ENCODE measurements at regions not wholly inside any gene's neighbourhood (a gene's known extent, or its start where the extent isn't known, plus 50 kb on each side); places are given as distances from the start of the nearest gene placed in this dataset.

DNA sequence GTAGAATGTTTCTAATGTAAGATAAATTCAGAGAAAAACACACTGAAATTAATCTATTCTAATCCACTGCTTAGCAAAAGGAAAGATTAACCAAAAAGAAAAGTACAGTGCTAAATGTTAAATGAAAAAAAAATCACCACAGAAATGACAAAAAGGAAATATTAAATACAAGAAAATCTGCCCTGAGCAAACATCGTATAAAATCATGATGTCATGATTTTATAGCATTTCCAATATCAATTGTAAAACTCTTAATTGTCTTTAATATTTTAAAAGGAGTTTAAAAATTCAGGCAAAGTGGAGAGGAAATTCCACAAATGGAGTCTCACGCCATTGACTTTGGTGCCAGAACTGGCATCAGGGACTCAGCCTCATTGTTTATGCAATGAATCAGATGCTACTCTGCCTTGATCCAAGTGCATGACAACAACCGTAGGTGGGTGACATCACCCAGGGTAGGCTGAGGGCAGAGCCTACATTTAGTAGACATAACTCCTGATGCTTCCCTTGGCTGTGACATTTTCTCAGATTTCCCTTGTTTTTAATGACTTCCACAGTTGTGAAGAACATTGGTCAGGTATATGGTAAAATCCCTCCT is 696.8 kb downstream of the SEMA5A start:
- peak; percentile 80 for DNase-seq (ENCODE audit: low spot score)

DNA sequence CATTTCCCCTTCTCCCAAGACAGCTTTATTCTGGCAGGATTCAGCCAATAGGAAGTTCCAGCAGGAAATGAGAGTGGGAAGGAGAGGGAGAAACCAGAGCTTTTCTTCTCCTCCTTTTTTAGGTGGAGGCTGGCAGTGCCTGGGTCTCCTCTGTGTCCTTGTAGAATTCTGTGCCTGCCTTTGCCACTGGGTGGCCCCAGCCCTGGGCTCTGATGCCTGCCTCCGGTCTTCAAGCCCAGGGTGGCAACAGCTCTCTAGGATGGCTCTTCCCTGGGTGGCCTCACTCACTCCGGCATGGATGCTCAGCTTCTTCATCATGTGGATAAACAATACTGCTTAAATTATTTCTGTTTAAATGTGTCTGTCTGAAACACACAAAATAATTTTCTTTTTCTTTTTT is 694.8 kb downstream of the SEMA5A start:
- no peak for DNase-seq (ENCODE audit: low spot score)

DNA sequence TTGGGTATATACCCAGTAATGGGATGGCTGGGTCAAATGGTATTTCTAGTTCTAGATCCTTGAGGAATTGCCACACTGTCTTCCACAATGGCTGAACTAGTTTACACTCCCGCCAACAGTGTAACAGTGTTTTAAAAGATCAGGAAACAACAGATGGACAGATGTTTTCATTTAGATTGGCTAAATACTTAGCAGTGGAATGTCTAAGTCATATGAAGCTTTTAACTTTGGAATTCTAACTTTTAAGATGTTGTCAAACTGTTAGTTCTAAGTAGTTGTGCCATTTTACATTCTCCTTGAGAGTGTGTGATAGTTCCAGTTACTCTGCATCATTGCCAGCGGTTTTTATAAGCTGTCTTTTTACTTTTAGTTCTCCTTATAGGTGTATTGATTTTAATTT is 688.8 kb downstream of the SEMA5A start:
- DNase-seq (ENCODE audit: low spot score): no peak

DNA sequence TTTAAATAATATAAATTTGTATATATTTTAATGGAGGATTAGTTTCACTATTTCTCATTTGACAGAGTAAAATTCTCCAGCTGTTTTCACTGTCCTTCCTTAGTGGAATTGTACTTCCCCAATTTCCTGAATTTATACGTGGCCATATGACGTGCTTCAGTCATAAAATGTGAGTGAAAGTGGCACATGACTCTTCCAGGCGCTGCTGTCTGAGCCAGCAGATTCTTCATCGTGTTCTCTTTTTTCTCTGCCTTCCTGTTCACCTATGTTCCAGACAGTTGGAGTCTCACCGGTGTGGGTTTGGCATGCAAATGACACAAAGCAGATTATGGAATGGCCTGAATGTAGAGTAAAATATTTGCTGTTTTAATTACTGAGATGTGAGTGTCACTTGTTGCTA is 684.1 kb downstream of the SEMA5A start:
- no peak for DNase-seq (ENCODE audit: low spot score)

DNA sequence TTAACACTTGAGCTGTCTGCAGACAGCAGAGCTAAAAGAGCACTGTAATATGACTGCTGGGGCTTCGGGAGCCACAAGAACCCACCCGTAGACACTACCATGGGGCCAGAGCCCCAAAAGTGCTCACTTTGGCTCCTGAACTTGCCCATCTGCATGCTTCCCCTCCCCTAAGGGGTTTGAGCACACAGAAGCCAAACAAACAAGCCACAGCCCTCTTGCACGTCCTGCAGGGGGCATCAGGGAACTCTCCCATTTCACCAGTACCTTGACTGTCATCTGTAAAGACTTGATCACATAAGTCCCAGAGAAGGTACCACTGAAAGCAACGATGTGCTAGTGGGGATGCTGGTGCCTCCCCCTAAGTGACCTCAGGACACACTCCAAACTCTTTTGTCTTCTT is 681.8 kb downstream of the SEMA5A start:
- DNase-seq (ENCODE audit: low spot score): peak; percentile 26

DNA sequence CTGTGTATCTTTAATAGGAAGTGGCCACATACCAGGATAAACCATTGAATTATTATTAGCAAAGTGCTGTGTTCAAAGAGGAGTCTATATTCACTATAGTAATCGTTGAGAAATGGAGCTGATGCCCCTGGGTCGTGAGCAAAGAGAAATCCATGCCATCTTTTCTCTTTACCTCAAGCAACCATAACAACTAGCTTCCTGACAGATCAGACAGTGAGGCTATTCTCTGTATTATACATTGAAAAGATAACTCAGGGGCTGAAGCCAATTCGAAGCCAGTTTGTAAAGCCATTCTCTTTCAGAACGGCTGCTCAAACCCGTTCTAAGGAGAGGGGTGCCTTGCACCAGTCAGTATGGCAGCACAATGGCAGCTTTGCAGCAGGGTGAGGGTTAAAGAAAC is 680.6 kb downstream of the SEMA5A start:
- DNase-seq (ENCODE audit: low spot score): no peak

DNA sequence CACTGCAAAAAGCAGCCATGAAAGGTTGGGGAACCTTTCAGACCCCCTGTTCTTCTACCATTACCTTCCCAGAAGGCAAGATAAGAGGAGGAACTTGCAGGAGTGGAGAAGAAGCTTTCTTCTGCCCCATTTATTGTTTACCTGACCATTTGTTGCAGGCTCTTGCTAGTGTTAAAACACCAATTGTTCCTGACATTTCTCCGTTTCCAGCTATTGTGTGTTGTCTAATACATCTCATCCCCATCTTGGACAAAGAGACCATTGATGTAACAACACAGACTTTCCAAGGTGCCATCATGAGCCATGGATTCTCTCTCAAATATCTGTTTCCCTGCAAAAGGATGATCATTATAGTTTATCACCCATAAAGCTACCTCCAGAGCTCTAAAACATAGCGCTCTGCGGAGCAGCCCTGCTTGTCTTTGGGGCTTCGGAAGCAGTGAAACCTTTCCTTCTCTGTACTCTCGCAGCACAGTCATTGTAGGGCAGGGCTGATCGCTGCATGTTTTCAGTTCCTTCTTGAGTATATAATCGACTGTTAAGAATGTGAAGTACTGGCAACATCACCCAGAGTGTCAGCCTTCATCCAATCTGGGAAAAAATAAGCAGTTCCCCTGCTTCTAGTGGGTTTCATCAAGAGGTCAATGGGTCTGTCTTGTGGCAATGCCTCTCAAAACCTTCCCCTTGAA is 680.0 kb downstream of the SEMA5A start:
- DNase-seq (ENCODE audit: low spot score): no peak

DNA sequence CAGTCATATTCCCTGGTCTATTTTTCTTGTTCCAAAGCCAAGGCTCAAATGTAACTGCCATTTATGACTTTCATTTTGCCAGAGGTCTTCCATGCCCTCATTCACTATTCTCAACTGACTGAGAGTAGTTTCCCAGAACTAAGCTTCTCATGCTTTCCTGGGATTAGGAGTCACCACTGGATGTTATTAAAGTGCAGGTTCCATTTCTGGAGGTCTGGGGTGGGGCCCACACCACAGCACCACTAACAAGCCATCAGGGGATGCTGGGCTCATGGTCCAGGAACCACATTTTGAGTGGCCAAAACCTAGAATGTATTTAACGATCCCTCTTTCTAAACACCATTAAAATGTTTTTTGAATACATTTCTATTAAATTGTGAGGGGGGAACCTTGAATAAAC is 677.6 kb downstream of the SEMA5A start:
- DNase-seq (ENCODE audit: low spot score): no peak

DNA sequence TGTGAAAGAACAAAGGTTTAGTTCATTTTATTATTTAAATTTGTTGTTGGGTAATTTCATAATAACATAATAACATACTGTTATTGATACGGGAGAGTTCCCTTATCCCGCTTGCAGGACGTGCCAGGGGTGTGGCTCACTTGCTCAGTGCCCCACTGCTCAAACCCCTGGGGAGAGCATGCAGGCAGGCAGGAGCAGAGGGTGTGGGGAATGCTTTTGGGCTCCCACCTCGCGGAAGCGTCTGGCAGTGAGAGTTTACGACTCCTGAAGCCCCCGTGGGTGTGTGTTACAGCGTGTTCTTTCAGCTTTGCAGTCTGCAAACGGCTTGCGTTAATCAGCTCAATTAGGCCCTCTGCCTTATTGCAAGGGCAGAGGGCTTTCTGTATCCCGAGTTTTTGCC is 675.9 kb downstream of the SEMA5A start:
- DNase-seq (ENCODE audit: low spot score): no peak

DNA sequence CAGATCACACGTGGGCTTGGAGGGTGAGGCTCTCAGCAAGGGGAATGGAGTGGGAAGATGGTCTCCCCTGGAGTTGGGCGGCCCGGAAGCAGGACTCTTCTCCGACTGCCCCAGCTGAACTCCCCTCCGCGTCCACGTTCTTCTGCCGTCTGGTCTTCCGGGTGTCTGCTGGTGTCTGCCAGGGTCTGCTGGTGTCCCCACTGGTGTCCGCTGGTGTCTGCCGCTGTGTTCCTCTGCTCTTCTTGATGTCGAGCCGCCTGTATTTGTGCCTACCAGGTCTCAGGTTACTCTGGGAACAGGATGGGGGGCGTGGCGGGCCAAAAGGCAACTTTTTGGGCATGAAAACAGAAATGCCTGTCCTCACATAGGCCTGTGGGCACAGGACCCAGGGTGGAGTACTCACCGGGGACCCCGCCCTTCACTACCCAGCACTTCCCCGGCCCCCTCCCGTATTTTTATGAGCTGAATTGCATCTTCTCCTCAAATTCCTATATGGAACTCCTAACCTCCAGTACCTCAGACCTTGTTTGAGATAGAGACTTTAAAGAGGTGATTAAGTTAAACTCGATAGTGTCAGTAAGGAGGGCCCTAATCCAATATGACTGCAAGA is 675.4 kb downstream of the SEMA5A start:
- no peak for DNase-seq (ENCODE audit: low spot score)

DNA sequence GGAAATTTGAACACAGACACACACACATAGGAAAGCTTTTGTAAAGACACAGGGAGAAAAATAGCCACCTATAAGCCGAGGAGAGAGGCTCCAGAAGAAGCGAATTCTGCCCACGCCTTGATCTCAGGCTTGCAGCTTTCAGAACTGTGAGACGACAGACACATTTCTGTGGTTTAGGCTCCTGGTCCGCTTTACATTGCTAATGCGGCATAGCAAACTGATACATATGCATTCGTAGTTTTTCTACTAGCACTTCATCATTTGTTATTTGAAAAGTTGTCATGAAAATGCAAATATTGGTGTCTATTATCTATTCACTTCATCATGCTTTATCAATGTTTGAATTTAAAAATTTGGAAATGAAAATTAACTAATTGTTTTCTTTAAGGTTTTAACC is 674.9 kb downstream of the SEMA5A start:
- no peak for DNase-seq (ENCODE audit: low spot score)

DNA sequence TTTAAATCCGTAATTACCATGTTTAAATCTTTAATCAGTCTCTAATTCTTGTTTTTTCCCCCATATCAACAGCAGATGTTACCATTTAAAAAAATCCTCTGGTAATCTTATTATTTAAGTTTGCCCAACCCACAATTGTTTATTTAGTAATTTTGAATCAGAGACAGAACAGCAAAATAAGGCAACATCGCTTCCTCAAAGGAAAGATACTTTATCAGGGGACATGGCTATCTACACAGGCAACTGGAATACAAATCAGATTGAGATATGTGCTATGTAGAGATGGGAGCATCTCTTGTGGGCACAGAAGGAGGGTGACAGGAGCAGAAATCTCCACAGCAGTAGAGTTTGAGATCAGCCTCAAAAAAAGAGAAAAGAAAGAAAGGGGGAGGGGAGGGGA is 674.4 kb downstream of the SEMA5A start:
- DNase-seq (ENCODE audit: low spot score): no peak

DNA sequence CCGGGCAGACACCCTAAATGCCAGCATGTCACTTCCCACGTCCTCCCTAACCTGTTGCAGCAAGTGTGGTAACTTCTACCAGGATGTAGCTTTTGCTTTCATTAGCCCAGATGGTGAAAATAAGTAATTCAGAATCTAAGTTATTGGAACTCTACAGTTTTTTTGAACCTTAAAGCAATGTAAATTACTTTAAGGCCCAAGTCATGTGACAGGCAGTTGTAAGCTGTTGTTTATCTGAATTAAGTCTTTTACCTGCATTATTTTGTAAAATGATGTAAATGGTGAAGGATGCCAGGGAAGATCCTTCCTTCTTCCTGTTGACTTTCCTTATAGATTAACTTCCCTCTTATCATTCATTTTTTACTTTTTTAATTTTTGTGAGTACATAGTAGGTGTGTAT is 670.2 kb downstream of the SEMA5A start:
- no peak for DNase-seq (ENCODE audit: low spot score)

DNA sequence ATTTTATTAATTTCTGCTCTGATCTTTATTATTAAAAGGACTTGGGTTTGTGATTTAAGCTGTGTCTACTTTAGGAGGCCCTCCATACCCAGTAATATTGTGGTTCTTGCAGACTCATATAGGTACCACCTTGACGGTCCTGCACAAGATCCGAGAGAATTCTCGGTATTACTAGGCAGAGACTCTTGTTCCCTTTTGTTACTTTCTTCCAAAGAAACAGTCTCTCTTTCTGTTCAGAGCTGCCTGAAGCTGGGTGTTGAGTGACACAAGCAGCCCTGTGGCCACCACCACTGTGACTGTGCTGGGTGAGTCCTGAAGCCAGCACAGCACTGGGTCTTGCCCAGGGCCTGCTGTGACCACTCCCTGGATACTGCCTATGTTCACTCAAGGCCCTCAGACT is 666.6 kb downstream of the SEMA5A start:
- DNase-seq (ENCODE audit: low spot score): no peak

DNA sequence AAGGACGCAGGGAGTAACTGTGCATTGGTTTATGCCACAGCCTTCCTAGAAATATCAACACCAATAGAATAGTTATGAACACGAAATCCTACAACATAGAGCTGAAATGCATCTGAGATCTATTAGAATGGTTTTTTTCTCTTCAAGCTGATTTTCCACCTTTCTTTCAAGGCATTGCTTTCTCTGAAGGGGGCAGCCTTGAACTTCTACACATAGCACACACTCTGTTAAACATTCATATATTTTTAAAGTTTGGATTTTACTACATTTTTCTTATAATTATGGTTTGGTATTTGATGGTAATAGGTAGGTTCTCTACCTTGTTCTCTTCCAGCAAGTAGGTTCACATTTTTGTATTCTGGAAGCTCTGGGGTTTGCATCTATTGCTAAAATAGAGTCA is 661.8 kb downstream of the SEMA5A start:
- DNase-seq (ENCODE audit: low spot score): no peak

DNA sequence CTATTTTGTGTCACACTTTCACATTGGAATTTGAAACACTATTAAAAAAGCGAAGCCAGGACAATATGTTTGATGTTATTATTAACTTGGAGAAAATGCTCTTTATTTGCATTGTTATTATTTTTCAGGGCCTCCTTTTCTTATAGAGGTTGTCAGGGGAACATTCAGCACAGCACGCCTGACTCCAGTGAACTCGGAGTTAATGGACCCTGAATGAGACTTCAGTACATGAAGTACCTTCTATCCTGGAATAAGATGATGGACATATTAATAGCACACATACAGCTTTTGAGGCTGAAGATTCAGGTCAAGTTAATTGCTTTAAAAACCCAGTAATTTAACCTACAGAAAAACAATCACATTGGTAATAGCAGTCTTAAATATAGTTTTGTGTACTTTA is 652.9 kb downstream of the SEMA5A start:
- DNase-seq (ENCODE audit: low spot score): no peak

DNA sequence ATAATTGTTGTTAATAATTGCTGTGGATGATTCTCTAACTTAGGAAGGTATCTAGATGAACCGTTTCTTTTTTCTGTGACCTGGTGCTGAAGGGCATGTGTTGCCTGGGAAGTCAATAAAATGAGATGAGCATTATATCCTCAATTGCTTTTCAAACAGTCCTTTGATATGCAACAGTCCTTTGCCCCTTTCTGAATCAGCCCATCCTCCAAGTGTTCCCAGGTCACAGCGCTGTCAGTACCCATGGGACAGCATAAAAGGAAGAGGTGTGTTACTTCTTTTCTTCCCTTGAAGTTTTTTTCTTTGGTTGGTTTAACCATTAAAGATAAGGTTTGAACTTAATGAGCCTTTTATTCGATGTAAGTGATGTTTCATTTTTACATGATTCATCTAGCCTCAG is 651.8 kb downstream of the SEMA5A start:
- DNase-seq (ENCODE audit: low spot score): no peak

DNA sequence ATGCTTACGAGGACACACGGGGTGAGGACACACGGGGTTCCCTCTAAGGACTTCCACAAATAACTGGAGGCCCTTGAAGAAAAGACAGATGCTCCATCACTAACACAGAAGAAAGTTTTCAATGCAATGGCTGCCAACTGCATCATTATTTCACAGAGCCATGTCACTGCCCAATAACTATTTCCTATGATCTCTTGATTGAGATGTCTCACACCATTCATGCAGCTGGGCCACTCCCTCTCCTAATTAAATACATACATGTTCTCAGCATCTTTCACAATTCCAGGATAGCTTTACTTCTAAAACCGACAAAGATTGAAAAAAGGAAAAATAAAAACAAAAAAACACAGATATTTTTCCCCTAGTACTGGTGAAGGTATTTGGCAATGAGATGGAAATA is 650.8 kb downstream of the SEMA5A start:
- no peak for DNase-seq (ENCODE audit: low spot score)

DNA sequence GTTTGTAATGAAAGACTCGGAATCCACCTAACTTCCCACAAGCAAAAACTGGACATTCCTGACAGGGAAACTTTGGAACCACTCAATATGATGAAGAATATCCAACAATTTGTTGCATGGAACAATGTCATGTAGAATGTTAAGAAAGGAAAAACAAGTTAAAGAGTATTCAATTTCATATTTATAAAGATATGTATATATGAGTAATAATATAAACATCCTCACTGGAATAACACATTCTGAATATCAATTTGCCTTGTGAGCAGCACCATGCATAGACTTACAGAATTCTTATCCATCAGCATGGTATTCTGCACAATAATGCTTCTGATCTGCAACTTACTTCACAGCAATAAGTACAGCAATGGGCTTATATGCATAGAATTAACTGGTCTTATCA is 650.3 kb downstream of the SEMA5A start:
- DNase-seq (ENCODE audit: low spot score): no peak

DNA sequence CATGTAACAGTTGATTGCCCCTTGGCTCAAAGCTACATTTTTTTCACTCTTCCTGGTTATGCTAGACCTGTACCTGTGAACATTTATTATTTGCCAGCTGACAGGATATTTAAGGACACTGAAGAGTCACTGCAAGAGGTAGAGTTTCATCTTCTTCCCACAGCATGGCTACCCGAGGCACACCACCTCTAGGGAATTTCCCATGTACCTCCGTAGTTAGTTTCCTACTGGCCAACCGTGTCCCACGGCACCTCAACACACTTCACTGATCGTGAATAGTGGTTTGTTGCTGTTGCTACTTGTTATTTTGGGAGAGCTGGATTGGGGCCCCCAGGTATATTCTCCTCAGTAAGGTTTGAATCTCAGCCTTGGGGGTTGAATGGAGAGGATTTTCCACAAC is 648.6 kb downstream of the SEMA5A start:
- no peak for DNase-seq (ENCODE audit: low spot score)

DNA sequence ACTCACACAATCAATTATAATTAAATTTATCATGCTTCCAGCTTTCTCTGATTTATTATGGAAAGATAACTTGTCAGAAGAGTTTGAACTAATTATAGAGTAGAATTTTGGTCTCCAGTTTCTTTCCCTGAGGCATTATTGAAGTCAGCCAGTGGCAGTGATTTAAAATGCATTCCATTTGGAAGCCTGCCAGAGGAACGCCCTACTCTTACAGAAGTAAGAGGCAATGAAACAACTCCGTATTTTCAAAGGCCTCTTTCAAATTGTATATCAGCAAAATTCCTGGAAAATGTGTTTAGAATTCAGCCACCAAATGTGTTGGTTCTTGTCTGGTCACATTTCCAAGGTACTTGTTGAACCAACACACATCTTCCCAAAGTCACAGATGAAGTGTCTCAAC is 640.9 kb downstream of the SEMA5A start:
- peak; percentile 70 for DNase-seq (ENCODE audit: low spot score)

DNA sequence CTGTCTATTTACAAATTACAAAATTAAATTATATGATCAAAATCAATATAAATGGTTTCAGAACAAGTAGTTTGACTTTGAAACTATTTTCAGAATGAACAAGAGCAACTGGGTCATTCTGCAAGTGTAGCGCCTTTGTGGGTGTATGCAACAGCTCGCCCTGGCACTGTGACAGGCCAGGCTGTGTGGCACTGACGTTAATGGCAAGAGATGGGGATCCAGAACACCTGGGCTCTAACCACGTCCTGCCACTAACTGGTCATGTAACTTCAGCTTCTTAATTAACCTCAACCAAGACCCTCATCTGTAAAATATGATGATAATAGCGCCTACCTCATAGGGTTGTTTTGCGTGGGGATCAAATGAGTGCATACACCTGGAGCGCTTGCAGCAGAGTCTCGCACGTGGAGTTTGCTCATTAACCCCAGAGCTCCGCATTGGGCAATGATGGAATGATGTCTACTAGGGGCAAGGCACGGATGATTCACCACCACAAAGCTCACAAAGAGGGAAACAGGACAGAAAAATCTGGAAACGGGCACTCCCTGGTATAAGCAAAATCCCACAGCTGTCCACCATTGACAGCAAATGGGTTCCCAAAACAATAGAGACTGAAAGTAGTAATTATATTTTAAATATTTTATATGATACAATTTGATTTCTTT is 639.4 kb downstream of the SEMA5A start:
- peak; percentile 91 for DNase-seq (ENCODE audit: low spot score)
